CD4-positive, alpha-beta T cell treated with Interleukin-2 at 100 ng/mL for 4 hours (primary cell): ENCODE measurements at regions not wholly inside any gene's neighbourhood (a gene's known extent, or its start where the extent isn't known, plus 50 kb on each side); places are given as distances from the start of the nearest gene placed in this dataset.
A peak's percentile ranks its signal among the peaks of the same experiment; 100 is the strongest.

Source experiments
- DNase-seq: peaks from one replicate; pipeline ENCODE4 v3.0.0-alpha.2; 2020; ENCODE audit warnings: low spot score

- no peak for DNase-seq
Observed at GRCh38 chr4:80145739-80146138, 51.6 kb upstream of the PRDM8 start.

GRCh38 chr4:80144676-80145470, 52.4 kb upstream of the PRDM8 start:
- DNase-seq = no peak

- DNase-seq = no peak
Observed at GRCh38 chr4:80143307-80143679, 54.0 kb upstream of the PRDM8 start.

- DNase-seq = no peak
Observed at GRCh38 chr4:80142394-80143306, 54.7 kb upstream of the PRDM8 start.

- DNase-seq = no peak
Observed at GRCh38 chr4:80141543-80141942, 55.8 kb upstream of the PRDM8 start.

- DNase-seq = no peak
Observed at GRCh38 chr4:80140194-80140593, 57.1 kb upstream of the PRDM8 start.

GRCh38 chr4:80139671-80140070, 57.6 kb upstream of the PRDM8 start:
- no peak for DNase-seq

- DNase-seq = peak; percentile 75
Observed at GRCh38 chr4:80138551-80139538, 58.5 kb upstream of the PRDM8 start.

- DNase-seq = no peak
Observed at GRCh38 chr4:80137631-80138030, 59.7 kb upstream of the PRDM8 start.

- no peak for DNase-seq
Observed at GRCh38 chr4:80136270-80136669, 61.0 kb upstream of the PRDM8 start.

- DNase-seq = no peak
Observed at GRCh38 chr4:80135702-80136058, 61.6 kb upstream of the PRDM8 start.

GRCh38 chr4:80134936-80135701, 62.1 kb upstream of the ANTXR2 start:
- no peak for DNase-seq

GRCh38 chr4:80133240-80133783, 60.3 kb upstream of the ANTXR2 start:
- DNase-seq = no peak

- no peak for DNase-seq
Observed at GRCh38 chr4:80129785-80130184, 56.8 kb upstream of the ANTXR2 start.

- DNase-seq = peak; percentile 27
Observed at GRCh38 chr4:80128941-80129340, 55.9 kb upstream of the ANTXR2 start.

- DNase-seq = no peak
Observed at GRCh38 chr4:80127870-80128419, 54.9 kb upstream of the ANTXR2 start.

GRCh38 chr4:80126435-80126834, 53.4 kb upstream of the ANTXR2 start:
- DNase-seq = no peak

GRCh38 chr4:80125252-80126177, 52.5 kb upstream of the ANTXR2 start:
- peak; percentile 74 for DNase-seq
